HG03196 (cell line): ENCODE measurements at regions not wholly inside any gene's neighbourhood (a gene's known extent, or its start where the extent isn't known, plus 50 kb on each side); places are given as distances from the start of the nearest gene placed in this dataset.

ENCODE experiments used
- ATAC-seq: cut with Tn5 transposase; IDR thresholded peaks from one replicate; pipeline ENCODE4 v1.9.1; 2021; ENCODE audit not compliant: unreplicated experiment

DNA sequence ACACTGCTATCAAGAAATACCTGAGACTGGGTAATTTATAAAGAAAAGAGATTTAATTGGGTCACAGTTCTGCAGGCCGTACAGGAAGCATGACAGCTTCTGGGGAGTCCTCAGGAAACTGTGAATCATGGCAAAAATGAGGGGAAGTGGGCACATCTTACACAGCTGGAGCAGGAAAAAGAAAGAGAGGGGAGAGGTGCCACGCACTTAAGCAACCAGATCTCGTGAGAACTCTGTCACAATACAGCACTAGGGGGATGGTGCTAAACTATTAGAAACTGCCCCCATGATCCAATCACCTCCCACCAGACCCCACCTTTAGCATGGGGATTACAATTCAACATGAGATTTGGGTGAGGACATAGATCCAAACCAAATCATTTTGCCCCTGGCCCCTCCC, 105.5 kb upstream of the CPLX2 start:
- no peak for ATAC-seq

GRCh38 chr5:175766963-175767362, 104.4 kb upstream of the CPLX2 start:
- no peak for ATAC-seq

DNA sequence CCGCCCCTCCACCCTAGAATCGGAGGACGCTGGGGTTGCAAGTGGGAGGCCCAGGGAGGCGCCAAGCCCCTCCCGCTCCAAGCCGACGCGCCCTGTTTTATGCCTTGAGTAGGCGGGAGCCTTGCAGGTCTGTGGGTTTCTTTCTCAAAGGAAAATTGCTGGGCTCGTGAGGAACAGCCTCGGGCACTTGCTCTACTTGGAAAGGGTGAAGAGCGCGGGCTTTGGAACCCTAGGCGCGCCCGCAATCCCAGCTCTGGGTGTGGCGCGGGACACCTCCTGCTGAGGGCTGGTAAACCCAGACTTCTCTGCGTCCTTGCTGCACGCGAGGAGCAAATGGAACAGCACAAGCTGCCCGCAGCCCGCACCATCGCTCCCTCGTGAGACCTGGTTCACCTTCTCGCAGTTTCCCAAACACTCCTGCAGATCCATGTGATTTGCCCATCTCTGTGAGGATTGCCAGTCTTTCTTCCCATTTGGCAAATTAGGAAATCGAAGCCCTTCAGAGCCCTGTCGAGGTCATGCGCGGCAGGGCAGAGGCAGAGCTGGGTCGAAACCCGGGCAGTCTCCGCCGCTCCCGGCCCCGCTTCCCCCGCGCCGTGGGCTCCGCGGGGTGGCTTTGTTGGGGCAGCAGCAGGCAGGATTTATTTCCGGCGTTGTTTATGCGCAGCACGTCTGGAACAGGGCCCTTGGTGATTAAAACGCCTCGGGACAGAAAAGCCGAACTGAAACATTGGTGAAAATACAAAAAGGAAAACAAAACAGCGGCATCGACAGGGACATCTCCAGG, 98.4 kb upstream of the CPLX2 start:
- ATAC-seq, result no peak

DNA sequence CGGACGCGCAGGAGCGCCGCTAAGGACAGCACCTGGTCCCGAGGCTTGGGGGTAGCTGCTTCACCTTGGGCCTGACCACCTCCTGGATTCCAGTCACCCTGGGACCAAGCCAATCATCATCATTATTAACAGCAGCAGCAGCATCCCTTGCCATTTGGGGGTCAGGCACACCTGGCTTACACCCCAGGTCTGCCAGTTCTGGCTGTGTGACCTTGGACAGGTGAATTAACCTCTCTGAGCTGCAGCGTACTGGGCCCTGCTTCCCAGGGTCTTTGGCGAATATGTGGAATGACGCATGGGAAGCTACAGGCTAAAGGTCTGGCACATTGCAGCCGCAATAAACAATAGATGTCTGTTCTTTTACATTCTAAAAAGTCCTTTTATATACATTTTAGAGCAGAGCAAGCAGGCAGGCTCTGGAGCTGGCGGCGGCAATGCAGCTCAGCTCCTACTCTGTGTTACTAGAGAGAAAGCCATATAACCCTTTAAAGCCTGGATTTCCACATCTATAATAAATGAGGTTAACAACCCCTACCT, 97.8 kb upstream of the CPLX2 start:
- no peak for ATAC-seq

- ATAC-seq, result no peak
These were observed 96.0 kb upstream of the CPLX2 start for GRCh38 chr5:175775416-175775815.

DNA sequence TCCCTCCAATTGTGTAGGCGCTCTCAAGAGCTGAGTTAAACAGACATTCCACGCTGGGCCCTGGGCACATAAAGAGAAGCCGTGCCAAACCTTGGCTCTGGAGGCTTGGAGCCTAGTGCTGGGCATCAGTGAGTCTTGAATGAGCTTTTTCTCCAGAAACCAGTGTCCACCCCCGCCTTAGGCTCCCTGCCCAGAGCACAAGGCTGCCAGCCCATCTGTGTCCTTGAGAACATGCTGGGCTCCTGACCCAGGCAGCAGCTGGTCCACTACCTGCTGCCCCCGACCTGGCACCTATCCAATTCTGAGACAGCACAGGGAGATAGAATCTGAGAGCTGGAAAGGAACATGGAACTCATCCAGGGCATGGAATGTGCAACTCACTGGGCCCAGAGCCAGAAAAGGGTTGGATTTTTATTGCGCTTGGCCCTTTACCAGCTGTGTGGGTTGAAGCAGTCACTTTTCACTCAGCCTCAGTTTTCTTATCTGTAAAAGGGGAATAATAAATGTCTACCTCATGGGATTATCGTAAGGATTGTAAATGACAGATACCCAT, 92.4 kb upstream of the CPLX2 start:
- no peak for ATAC-seq

GRCh38 chr5:175783739-175784138, 87.6 kb upstream of the CPLX2 start:
- no peak for ATAC-seq

- ATAC-seq, result no peak
These were observed 87.1 kb upstream of the CPLX2 start for GRCh38 chr5:175784230-175784629.

GRCh38 chr5:175785681-175786080, 85.7 kb upstream of the CPLX2 start:
- no peak for ATAC-seq

DNA sequence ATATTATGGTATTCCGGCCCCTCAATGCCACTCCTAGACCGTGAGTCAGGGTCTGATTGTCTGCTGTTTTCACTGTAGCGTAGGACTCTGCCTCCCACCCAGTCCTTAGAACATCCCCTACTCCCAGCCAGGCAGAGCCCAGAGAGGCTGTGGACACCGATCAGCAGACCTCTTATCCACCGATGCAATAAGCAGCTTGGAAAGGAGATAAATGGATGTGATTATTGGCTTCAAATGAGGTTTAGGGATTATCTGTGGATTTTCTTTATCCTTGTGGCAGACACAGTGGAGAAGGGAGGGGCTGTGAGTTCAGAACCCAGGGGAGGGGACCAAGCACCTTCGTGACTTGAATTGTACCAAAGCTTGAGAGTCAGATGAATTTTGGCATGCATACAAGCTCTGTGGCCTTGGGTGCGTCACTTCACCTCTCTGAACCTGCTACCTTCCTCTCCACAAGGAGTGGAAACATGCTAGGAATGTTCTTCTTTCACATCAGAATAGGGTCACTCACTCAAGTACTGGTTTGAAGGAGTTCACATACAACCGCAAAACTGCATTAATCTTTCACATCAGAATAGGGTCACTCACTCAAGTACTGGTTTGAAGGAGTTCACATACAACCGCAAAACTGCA, 83.1 kb upstream of the CPLX2 start:
- ATAC-seq, result no peak

- ATAC-seq, result no peak
These were observed 81.7 kb upstream of the CPLX2 start for GRCh38 chr5:175789670-175790069.

DNA sequence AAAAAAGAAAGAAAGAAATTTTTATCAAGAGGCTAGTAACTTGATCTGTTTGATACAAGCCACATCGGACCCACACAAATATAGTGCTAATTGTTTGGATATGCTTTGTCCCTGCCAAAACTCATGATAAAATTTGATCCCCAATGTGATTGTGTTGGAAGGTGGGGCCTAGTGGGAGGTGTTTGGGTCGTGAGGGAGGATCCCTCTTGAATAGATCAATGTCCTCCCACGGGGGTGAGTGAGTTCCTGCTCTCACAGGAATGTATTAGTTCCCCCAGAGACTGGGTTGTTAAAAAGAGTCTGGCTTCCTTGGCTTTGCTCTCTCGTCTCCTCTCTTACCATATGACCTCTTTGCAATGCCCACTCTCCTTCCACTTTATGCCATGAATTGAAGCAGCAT, 80.6 kb upstream of the CPLX2 start:
- no peak for ATAC-seq

DNA sequence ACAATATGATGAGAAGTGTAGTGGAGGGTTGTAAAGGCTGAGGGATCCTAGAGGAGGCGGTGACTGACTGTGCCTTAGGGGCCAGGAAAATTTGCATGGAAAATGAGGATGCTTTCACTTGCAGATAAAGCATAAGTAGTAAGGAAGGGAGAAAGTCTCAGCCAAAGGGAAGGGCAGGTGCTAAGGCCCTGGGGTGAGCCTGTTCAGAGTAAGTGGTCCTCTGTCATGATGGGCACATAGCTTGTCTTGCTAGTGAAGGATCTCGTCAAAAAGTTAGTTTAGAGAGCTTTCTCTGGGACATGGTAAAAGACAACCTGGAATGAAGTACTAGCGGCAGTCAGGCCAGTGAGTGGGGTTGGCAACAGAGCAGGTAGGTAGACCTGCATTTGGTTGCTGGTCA, 75.4 kb upstream of the CPLX2 start:
- ATAC-seq, result no peak

GRCh38 chr5:175796536-175797499, 74.6 kb upstream of the CPLX2 start:
- ATAC-seq, result peak; percentile 76

- no peak for ATAC-seq
These were observed 73.8 kb upstream of the CPLX2 start for GRCh38 chr5:175797521-175798038.

GRCh38 chr5:175798626-175799025, 72.8 kb upstream of the CPLX2 start:
- ATAC-seq, result no peak

DNA sequence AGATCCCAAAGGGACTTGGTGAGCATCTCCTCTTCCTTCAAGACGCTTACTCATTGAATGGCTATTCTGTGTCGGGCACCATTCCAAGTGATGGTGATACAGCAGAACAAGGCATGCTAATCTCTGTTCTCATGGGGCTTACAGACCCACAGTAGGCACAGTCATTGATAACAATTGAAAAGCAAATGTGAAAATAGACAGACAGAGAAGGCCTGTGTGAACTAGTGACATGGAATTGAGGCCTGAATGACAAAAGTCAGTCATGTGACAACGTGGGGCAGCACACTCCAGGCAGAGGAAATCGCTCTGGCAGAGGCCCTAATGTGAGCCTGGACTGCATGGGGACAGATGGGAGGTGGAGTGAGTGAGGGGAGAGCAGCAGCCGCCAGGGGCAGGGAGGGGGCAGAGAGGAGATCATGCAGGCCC, 70.7 kb upstream of the CPLX2 start:
- ATAC-seq, result no peak

- ATAC-seq, result no peak
These were observed 69.0 kb upstream of the CPLX2 start for GRCh38 chr5:175802361-175802760.

GRCh38 chr5:175803254-175803653, 68.1 kb upstream of the CPLX2 start:
- no peak for ATAC-seq

DNA sequence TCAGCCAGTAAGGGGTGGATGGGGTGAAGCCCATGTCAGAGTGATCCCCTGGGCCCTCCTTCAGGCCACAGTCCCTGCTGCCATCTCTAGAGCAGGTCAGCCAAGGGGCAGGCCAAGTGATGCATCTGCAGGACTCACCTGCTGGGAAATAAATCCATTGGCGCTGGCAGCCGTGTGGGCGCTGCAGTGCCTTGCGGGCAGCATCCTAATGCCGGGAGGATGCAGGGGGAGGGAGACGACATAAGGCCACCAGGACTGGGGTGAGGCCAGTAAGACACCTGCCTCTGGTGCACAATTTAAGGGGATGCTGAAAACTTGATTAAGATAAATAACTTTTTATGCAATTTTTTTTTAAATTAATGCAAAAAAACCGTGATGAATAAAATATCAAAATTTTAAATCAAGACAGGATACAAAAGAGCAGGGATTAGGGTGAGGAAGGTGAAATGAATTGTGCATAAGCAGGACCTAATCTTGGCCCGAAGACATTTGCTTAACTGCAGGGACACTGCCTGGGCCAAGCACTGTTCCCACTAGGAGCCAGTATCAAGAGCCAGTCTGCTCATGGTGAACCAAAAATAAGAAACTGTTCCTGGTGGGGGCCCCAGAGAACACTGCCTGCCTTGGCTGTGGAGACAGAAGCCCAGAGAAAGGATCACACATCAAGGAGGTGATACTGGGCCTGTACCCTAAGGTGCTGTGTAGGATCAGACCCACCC, 67.5 kb upstream of the CPLX2 start:
- no peak for ATAC-seq
